ENCODE measurements at regions not wholly inside any gene's neighbourhood (a gene's known extent, or its start where the extent isn't known, plus 50 kb on each side); places are given as distances from the start of the nearest gene placed in this dataset.

DNA sequence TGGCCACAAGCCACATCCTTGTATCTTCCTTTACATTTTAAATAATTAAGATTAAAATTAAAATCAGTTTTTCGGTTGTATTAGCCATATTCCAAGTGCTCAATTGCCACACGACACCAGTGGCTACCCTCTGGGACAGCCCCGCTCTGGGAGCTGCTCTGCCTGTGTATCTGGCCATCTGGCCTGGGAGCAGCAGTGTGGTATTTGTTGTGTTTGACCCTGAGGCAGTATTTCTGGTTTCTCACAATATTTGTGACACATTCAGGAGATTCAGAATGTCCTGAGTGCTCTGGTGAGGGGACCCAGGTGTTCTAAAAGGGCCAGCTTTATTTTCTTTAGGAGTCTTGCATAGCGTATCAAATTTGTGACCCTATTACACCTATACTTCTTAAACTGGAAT lies 179.0 kb downstream of the SUCLA2 start:
- Histone ChIP-seq H3K4ac (ENCODE audit: low read depth, low read length) (no peak overlapping the region), H4K5ac (ENCODE audit: low read depth, low read length) (no peak overlapping the region), H3K27me3 (ENCODE audit: control insufficient read depth, insufficient read depth, low read length) (peaks cover 9% of the 10 kb centered on the region), H4K91ac (ENCODE audit: insufficient read depth, low read depth, low read length) (no peak overlapping the region), H2AK9ac (replicated peaks; ENCODE audit: low read depth, low read length, poor library complexity) (no peak overlapping the region), H3K9me1 (ENCODE audit: insufficient read depth, low read length) (no peaks in the 10 kb centered on the region), H3K56ac (ENCODE audit: extremely low read depth, insufficient read depth, low read length) (no peak overlapping the region), H3K14ac (replicated peaks; ENCODE audit: low read depth, low read length) (no peak overlapping the region), H3K4me2 (ENCODE audit: low read depth, low read length) (no peak overlapping the region), H3K9ac (ENCODE audit: low read depth, low read length) (no peak overlapping the region), H2AFZ (replicated peaks; ENCODE audit: low read length, poor library complexity) (no peak overlapping the region), H3K4me1 (ENCODE audit: control insufficient read depth, insufficient read depth, low read length) (no peaks in the 10 kb centered on the region), H3K27ac (ENCODE audit: insufficient read depth, low read length) (no peak overlapping the region), H2BK120ac (ENCODE audit: low read depth, low read length) (no peak overlapping the region), H3K23ac (ENCODE audit: low read depth, low read length) (no peak overlapping the region), H4K20me1 (ENCODE audit: insufficient read depth, low read length) (no peaks in the 10 kb centered on the region), H3K9me3 (ENCODE audit: control insufficient read depth, insufficient read depth, low read length) (no peaks in the 10 kb centered on the region), H2BK15ac (ENCODE audit: low read depth, low read length) (no peak overlapping the region), H3K18ac (ENCODE audit: low read depth, low read length) (no peak overlapping the region), H2BK5ac (ENCODE audit: low read depth, low read length, poor library complexity, severe bottlenecking) (no peak overlapping the region), H2AK5ac (ENCODE audit: low read depth, low read length) (no peak overlapping the region), H3K4me3 (ENCODE audit: insufficient read depth, low read depth, low read length) (no peak overlapping the region), H2BK20ac (ENCODE audit: low read depth, low read length) (no peak overlapping the region), H4K8ac (ENCODE audit: low read depth in 2 of 2, low read length in 2 of 2) (no peak overlapping the region), H3K79me1 (ENCODE audit: low read depth in 1 of 2, low read length in 2 of 2) (no peaks in the 10 kb centered on the region), H3K36me3 (ENCODE audit: control insufficient read depth, insufficient read depth, low read length) (no peaks in the 10 kb centered on the region)
- CTCF ChIA-PET = no interaction called here
- in situ Hi-C loops (cut with MboI; ENCODE audit: low sequenced_read_pairs) (no loop called here), intact Hi-C loops (cut with micrococcal nuclease) (no loop called here), dilution Hi-C loops (cut with HindIII; ENCODE audit: low sequenced_read_pairs, unreplicated experiment) (no loop called here)
- WGBS, 2 experiments (ENCODE audit: extremely low coverage in 2 of 2, insufficient read length in 1 of 2) = 60% methylated on average over 1 of the region's 4 CpGs; no CpG with 5 or more reads in 1 of the 2 experiments
- DNase-seq = no peak
- no TSS peak for BruUV-seq (replicated peaks)
- TF ChIP-seq RCOR1 (IDR thresholded peaks at IDR 0.05; ENCODE audit: insufficient replicate concordance, low read length) (no peak), RFX5 (IDR thresholded peaks at IDR 0.05; ENCODE audit: low read depth, low read length) (no peak)
- POLR2A ChIA-PET (ENCODE audit: unreplicated experiment) = no interaction called here
- no peak for ATAC-seq (ENCODE audit: low read depth)
